H1 (cell line): ENCODE measurements at regions not wholly inside any gene's neighbourhood (a gene's known extent, or its start where the extent isn't known, plus 50 kb on each side); places are given as distances from the start of the nearest gene placed in this dataset.

ENCODE experiments used
- CTCF ChIA-PET: fragments of 300-600 bp; sonication (Branson Sonifier 250); formaldehyde crosslinking; loops from one replicate; lab custom pipeline; 2021; ENCODE audit not compliant: partially characterized antibody; lab: Charles Lee
- POLR2A ChIA-PET: fragments of 300-600 bp; sonication (Branson Sonifier 250); formaldehyde crosslinking; loops from one replicate; lab custom pipeline; 2021; ENCODE audit warnings: inconsistent platforms; ENCODE audit not compliant: partially characterized antibody; lab: Charles Lee
- DNase-seq, 2 experiments: peaks; one replicate each; pipeline versions ENCODE4 v3.0.0 to v3.0.0-alpha.2; 2010 to 2022; ENCODE audit warnings: low spot score in 2 of 2, low read depth in 1 of 2, mixed read lengths in 1 of 2
- FAIRE-seq: peaks from 2 replicates; lab custom pipeline; 2011; peaks lifted over from hg19 to GRCh38; lab: Jason Lieb, UNC
- H2AFZ ChIP-seq: 2 replicates; pipeline ENCODE4 v1.8.1; 2012; ENCODE audit warnings: low read length, inconsistent platforms
- H2AK5ac ChIP-seq: 2 replicates; pipeline ENCODE4 v1.6.1; 2013; ENCODE audit warnings: low read depth, low read length
- H2BK120ac ChIP-seq: replicated peaks from 2 replicates; pipeline ENCODE3; 2013; ENCODE audit warnings: low read depth, low read length, inconsistent platforms
- H2BK12ac ChIP-seq: 2 replicates; pipeline ENCODE4 v1.6.1; 2013; ENCODE audit warnings: low read depth, low read length
- H2BK15ac ChIP-seq: 2 replicates; pipeline ENCODE4 v1.6.1; 2013; ENCODE audit warnings: low read length
- H2BK20ac ChIP-seq: 2 replicates; pipeline ENCODE4 v1.6.1; 2013; ENCODE audit warnings: low read length
- H2BK5ac ChIP-seq: 2 replicates; pipeline ENCODE4 v1.6.1; 2013; ENCODE audit warnings: low read depth, low read length
- H3K14ac ChIP-seq: 2 replicates; pipeline ENCODE4 v1.6.1; 2013; ENCODE audit warnings: inconsistent platforms; ENCODE audit not compliant: insufficient read length
- H3K18ac ChIP-seq: 2 replicates; pipeline ENCODE4 v1.6.1; 2013; ENCODE audit warnings: low read length; ENCODE audit errors: extremely low read depth
- H3K23ac ChIP-seq: 2 replicates; pipeline ENCODE4 v1.6.1; 2013; ENCODE audit warnings: inconsistent platforms; ENCODE audit not compliant: insufficient read length
- H3K23me2 ChIP-seq: 2 replicates; pipeline ENCODE4 v1.6.1; 2013; ENCODE audit warnings: low read depth, low read length
- H3K27ac ChIP-seq: 2 replicates; pipeline ENCODE4 v1.6.1; 2011; ENCODE audit warnings: low read depth, low read length, inconsistent platforms
- H3K27me3 ChIP-seq, 4 experiments: replicated peaks in 1 of 4; 1 replicate in 1 of 4; 2 replicates in 3 of 4; pipeline versions ENCODE4 v1.6.1 to v1.8.1; 2011 to 2013; ENCODE audit warnings: low read length in 3 of 4, mild to moderate bottlenecking in 3 of 4, inconsistent platforms in 2 of 4, mixed read lengths in 2 of 4, moderate library complexity in 1 of 4; ENCODE audit not compliant: control insufficient read depth in 3 of 4, insufficient read depth in 3 of 4; ENCODE audit errors: extremely low read depth in 1 of 4
- H3K36me3 ChIP-seq, 4 experiments: 2 replicates each; pipeline versions ENCODE4 v1.6.1 to v1.8.1; 2011 to 2013; ENCODE audit warnings: mild to moderate bottlenecking in 4 of 4, low read length in 3 of 4, moderate library complexity in 2 of 4, control low read depth in 1 of 4, inconsistent platforms in 1 of 4; ENCODE audit not compliant: insufficient read depth in 4 of 4, control insufficient read depth in 2 of 4
- H3K4ac ChIP-seq: replicated peaks from 2 replicates; pipeline ENCODE3; 2013; ENCODE audit warnings: low read length, low read depth, mixed read lengths, inconsistent platforms; ENCODE audit not compliant: insufficient read length
- H3K4me1 ChIP-seq, 4 experiments: replicated peaks in 1 of 4; 1 replicate in 1 of 4; 2 replicates in 3 of 4; pipeline versions ENCODE4 v1.6.1 to v1.8.1; 2011 to 2013; ENCODE audit warnings: low read length in 3 of 4, inconsistent platforms in 2 of 4, mixed read lengths in 1 of 4; ENCODE audit not compliant: insufficient read depth in 4 of 4, control insufficient read depth in 3 of 4
- H3K4me2 ChIP-seq, 2 experiments: 2 replicates each; pipeline versions ENCODE4 v1.6.1 to v1.8.1; 2011 to 2013; ENCODE audit warnings: low read depth in 2 of 2, low read length in 2 of 2, control low read depth in 1 of 2, inconsistent platforms in 1 of 2, mild to moderate bottlenecking in 1 of 2; ENCODE audit not compliant: insufficient read depth in 1 of 2
- H3K4me3 ChIP-seq, 4 experiments: fragments of 200-600, 300-600 bp in 1 of 4; sonication (generic), shearing (Covaris generic), sonication (Bioruptor Twin) in 1 of 4; 2 replicates each; pipeline versions ENCODE4 v1.5.1 to v1.8.1; 2011 to 2016; ENCODE audit warnings: low read length in 4 of 4, low read depth in 3 of 4, control low read depth in 2 of 4, inconsistent platforms in 2 of 4, mild to moderate bottlenecking in 2 of 4, mixed read lengths in 1 of 4, moderate library complexity in 1 of 4; ENCODE audit not compliant: insufficient read depth in 2 of 4; ENCODE audit errors: extremely low read depth in 1 of 4
- H3K56ac ChIP-seq: replicated peaks from 2 replicates; pipeline ENCODE3; 2013; ENCODE audit warnings: low read depth, mild to moderate bottlenecking, mixed read lengths, low read length, inconsistent platforms; ENCODE audit not compliant: insufficient read length
- H3K79me1 ChIP-seq: 2 replicates; pipeline ENCODE4 v1.6.1; 2013; ENCODE audit warnings: low read depth, low read length, control low read depth
- H3K79me2 ChIP-seq, 2 experiments: 2 replicates each; pipeline versions ENCODE4 v1.6.1 to v1.8.1; 2012 to 2013; ENCODE audit warnings: low read length in 2 of 2, mild to moderate bottlenecking in 2 of 2, inconsistent platforms in 1 of 2; ENCODE audit not compliant: insufficient read depth in 2 of 2, control insufficient read depth in 1 of 2
- H3K9ac ChIP-seq, 4 experiments: replicated peaks in 1 of 4; 1 replicate in 1 of 4; 2 replicates in 3 of 4; pipeline versions ENCODE4 v1.6.1 to v1.8.1; 2011 to 2013; ENCODE audit warnings: low read depth in 3 of 4, low read length in 3 of 4, control low read depth in 2 of 4, mild to moderate bottlenecking in 2 of 4, moderate library complexity in 2 of 4, inconsistent platforms in 1 of 4; ENCODE audit errors: extremely low read depth in 1 of 4
- H3K9me3 ChIP-seq, 2 experiments: 2 replicates each; pipeline versions ENCODE4 v1.6.1 to v1.8.1; 2012 to 2013; ENCODE audit warnings: mild to moderate bottlenecking in 2 of 2, moderate library complexity in 2 of 2, control low read depth in 1 of 2, inconsistent platforms in 1 of 2, low read depth in 1 of 2, low read length in 1 of 2, mixed read lengths in 1 of 2; ENCODE audit not compliant: insufficient read depth in 2 of 2
- H4K20me1 ChIP-seq, 2 experiments: replicated peaks in 1 of 2; 2 replicates each; pipeline versions ENCODE3 to v1.8.1; 2011 to 2013; ENCODE audit warnings: inconsistent platforms in 2 of 2, low read length in 2 of 2, mild to moderate bottlenecking in 1 of 2; ENCODE audit not compliant: insufficient read depth in 2 of 2, control insufficient read depth in 1 of 2
- H4K5ac ChIP-seq: 2 replicates; pipeline ENCODE4 v1.6.1; 2013; ENCODE audit warnings: low read length, low read depth, mixed read lengths, inconsistent platforms; ENCODE audit not compliant: insufficient read length
- H4K8ac ChIP-seq: 2 replicates; pipeline ENCODE4 v1.8.0; 2013; ENCODE audit warnings: mild to moderate bottlenecking, moderate library complexity, low read length, inconsistent platforms; ENCODE audit not compliant: insufficient read depth; ENCODE audit errors: extremely low read depth
- H4K91ac ChIP-seq: replicated peaks from 2 replicates; pipeline ENCODE3; 2013; ENCODE audit warnings: low read length, mixed read lengths, inconsistent platforms; ENCODE audit not compliant: insufficient read length
- BACH1 ChIP-seq: IDR thresholded peaks from 2 replicates; pipeline ENCODE4 v1.6.1; 2012; ENCODE audit warnings: low read length, improper control_type of control experiment
- CHD1 ChIP-seq: IDR thresholded peaks from 2 replicates; pipeline ENCODE4 v1.6.1; 2012; ENCODE audit warnings: low read depth, low read length, improper control_type of control experiment
- CTBP2 ChIP-seq: IDR thresholded peaks from 2 replicates; pipeline ENCODE4 v1.7.0; 2011; ENCODE audit warnings: borderline replicate concordance, mild to moderate bottlenecking, moderate library complexity, mixed read lengths, low read length; ENCODE audit not compliant: insufficient read depth, insufficient read length
- MAFK ChIP-seq: IDR thresholded peaks from 2 replicates; pipeline ENCODE4 v1.6.1; 2012; ENCODE audit warnings: low read depth, mild to moderate bottlenecking, improper control_type of control experiment, low read length
- NANOG ChIP-seq: IDR thresholded peaks from 2 replicates; pipeline ENCODE4 v1.6.1; 2011; ENCODE audit warnings: low read length, low read depth, mild to moderate bottlenecking, inconsistent platforms; ENCODE audit not compliant: insufficient read depth, poor library complexity, severe bottlenecking
- RXRA ChIP-seq: IDR thresholded peaks from 2 replicates; pipeline ENCODE4 v1.6.1; 2011; ENCODE audit warnings: low read depth, mild to moderate bottlenecking, low read length, moderate library complexity; ENCODE audit not compliant: insufficient read depth
- SP2 ChIP-seq: IDR thresholded peaks from 2 replicates; pipeline ENCODE4 v1.6.1; 2012; ENCODE audit warnings: mild to moderate bottlenecking, low read length, inconsistent platforms
- WGBS, 2 experiments: shearing (Covaris generic) in 1 of 2; methylation state at CpG; one replicate each; pipeline versions ENCODE4 v1.1.6 to v1.1.7; 2013 to 2015; ENCODE audit warnings: low lambda C conversion rate in 2 of 2, mixed read lengths in 2 of 2, inconsistent platforms in 1 of 2, low coverage in 1 of 2, missing lambda C conversion rate in 1 of 2; ENCODE audit not compliant: insufficient replicate concordance in 2 of 2, insufficient coverage in 1 of 2, insufficient read length in 1 of 2; ENCODE audit errors: extremely low coverage in 1 of 2, missing lambda C conversion rate in 1 of 2; 5-methylcytosine and 5-hydroxymethylcytosine counted together
- TF ChIP-seq, protein P1 (sequence below): IDR thresholded peaks from 2 replicates; pipeline ENCODE4 v1.6.1; 2012; ENCODE audit warnings: low read length, inconsistent platforms

DNA sequence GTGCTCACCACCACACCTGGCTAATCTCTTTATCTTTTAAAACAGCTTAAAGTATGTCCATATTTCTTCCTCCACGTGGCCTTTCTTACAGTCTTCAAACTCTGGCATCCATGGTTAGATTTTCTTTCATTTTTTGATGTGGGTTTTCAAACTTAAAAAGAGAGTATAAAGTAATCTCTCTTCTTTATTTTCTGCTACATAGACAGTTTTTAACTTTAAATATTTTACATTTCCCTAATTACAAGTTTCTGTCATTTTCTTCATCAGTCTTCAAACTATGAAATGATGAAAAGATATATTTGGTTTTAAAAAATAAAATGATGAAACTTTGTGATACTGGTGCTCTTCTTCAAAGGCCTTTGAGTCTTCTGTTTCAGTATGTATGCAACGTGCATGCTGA, 143.5 kb upstream of the ESRRG start:
- CTCF ChIA-PET, result interaction anchor here (0.6 kb wide), 1 partner anchor 118 kb away, joined by 3 read pairs; no protein-coding TSS in a partner anchor
- no peak for DNase-seq
- no peak overlapping the region for H3K27ac ChIP-seq
- H3K79me1 ChIP-seq, result no peaks in the 10 kb centered on the region
- no peak overlapping the region for H2BK5ac ChIP-seq
- H3K4ac ChIP-seq, result no peak overlapping the region
- no peak overlapping the region for H3K4me2 ChIP-seq
- H2BK12ac ChIP-seq, result no peak overlapping the region
- no peak overlapping the region for H2AFZ ChIP-seq
- no peak overlapping the region for H4K5ac ChIP-seq
- H3K56ac ChIP-seq, result no peak overlapping the region
- no peak overlapping the region for H3K9ac ChIP-seq
- no peak overlapping the region for H2BK120ac ChIP-seq
- H2BK20ac ChIP-seq, result no peak overlapping the region
- no peaks in the 10 kb centered on the region for H3K36me3 ChIP-seq
- no peak overlapping the region for H3K14ac ChIP-seq
- no peaks in the 10 kb centered on the region for H3K79me2 ChIP-seq
- no peaks in the 10 kb centered on the region for H3K9me3 ChIP-seq
- 69% methylated on average over 2 of the region's 2 CpGs; no CpG with 5 or more reads in 1 of the 2 experiments for WGBS, 2 experiments
- no peak overlapping the region for H2AK5ac ChIP-seq
- no peak overlapping the region for H3K18ac ChIP-seq
- no peak overlapping the region for H3K4me3 ChIP-seq
- H3K27me3 ChIP-seq, result no peaks in the 10 kb centered on the region
- H4K8ac ChIP-seq, result no peak overlapping the region
- H2BK15ac ChIP-seq, result no peak overlapping the region
- no peak for FAIRE-seq
- no peaks in the 10 kb centered on the region for H3K4me1 ChIP-seq
- no peak overlapping the region for H3K23ac ChIP-seq
- H4K91ac ChIP-seq, result no peak overlapping the region
- TF ChIP-seq CHD1 (no peak), BACH1 (no peak), CTBP2 (no peak), SP2 (no peak), RXRA (no peak), NANOG (no peak), MAFK (peak; percentile 17; the same call in 1 of the 2 replicates)
- TF ChIP-seq, protein P1, sequence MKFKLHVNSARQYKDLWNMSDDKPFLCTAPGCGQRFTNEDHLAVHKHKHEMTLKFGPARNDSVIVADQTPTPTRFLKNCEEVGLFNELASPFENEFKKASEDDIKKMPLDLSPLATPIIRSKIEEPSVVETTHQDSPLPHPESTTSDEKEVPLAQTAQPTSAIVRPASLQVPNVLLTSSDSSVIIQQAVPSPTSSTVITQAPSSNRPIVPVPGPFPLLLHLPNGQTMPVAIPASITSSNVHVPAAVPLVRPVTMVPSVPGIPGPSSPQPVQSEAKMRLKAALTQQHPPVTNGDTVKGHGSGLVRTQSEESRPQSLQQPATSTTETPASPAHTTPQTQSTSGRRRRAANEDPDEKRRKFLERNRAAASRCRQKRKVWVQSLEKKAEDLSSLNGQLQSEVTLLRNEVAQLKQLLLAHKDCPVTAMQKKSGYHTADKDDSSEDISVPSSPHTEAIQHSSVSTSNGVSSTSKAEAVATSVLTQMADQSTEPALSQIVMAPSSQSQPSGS, result no peak
- H3K23me2 ChIP-seq, result no peaks in the 10 kb centered on the region
- H4K20me1 ChIP-seq, result no peaks in the 10 kb centered on the region
- POLR2A ChIA-PET, result no interaction called here
